H4 (cell line): ENCODE measurements at regions not wholly inside any gene's neighbourhood (a gene's known extent, or its start where the extent isn't known, plus 50 kb on each side); places are given as distances from the start of the nearest gene placed in this dataset.

Experiments
- DNase-seq: peaks from one replicate; pipeline ENCODE4 v3.0.0-alpha.2; 2015; ENCODE audit warnings: low spot score

GRCh38 chr6:82298012-82298411 lies 50.5 kb upstream of the IBTK start:
- peak; percentile 16 for DNase-seq
